GM18861 (cell line): ENCODE measurements at regions not wholly inside any gene's neighbourhood (a gene's known extent, or its start where the extent isn't known, plus 50 kb on each side); places are given as distances from the start of the nearest gene placed in this dataset.

Source experiments
- ATAC-seq: cut with Tn5 transposase; IDR thresholded peaks from one replicate; pipeline ENCODE4 v1.9.1; 2021; ENCODE audit not compliant: unreplicated experiment

GRCh38 chr10:63735305-63735704 is 214.1 kb downstream of the REEP3 start:
- no peak for ATAC-seq

- ATAC-seq: no peak
Observed at GRCh38 chr10:63738410-63738809, 217.2 kb downstream of the REEP3 start.

GRCh38 chr10:63744060-63744941 is 223.1 kb downstream of the REEP3 start:
- no peak for ATAC-seq

DNA sequence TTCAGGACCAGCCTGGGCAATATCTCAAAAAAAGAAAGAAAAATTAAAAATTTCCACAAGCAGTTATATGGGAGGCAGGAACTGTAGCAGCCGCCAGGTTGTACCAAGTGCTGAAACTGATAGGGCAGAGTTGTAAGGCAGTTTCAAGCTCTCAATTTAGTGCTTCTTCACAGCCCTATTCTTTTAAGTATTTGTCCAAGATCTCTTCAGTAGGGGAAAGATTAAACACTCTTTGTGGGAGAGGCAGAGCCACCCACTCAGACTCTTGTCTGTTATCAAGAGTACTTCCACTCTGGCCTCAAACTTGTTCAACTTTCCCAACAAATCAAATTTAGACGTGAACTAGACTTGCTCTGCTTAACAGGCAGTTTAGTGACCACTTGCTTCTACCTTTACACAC is 228.7 kb downstream of the REEP3 start:
- no peak for ATAC-seq

DNA sequence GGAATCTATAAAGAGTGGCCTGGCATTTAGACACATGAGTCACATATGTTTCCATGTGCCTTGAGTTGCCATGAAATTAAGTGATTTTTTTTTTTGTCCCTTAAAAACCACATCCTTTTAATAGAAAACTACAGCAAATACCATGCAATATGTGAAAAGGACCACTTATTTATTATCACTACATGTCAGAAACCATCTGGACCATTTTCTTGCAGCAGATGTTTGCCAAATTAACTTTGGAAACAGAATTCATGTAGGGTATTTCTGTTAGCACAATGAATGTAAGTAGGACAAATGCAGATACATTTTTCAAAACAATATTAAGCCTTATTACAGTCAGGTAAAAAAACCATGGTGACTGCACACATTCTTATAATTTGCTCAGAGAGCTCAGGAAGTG is 230.6 kb downstream of the REEP3 start:
- no peak for ATAC-seq

DNA sequence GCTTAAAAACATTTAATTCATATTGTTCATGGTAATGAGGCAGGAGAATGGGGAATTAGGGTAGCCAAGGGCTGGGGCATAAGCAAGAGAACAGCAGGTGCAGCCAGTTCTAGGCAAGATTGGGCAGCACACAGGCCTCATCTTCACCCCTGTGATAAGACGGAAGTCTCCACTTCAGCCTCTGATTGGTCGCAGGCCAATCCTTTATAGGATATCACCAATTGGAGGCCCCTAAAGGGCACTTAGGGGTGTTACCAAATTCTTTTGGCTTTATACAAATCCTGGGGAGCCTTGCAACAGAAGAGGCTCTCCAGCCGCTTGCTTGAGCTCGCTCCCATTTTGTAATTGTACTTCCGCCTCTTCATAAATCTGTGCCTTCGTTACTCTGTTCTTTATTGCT is 231.1 kb downstream of the REEP3 start:
- no peak for ATAC-seq

GRCh38 chr10:63753808-63754207 is 232.6 kb downstream of the REEP3 start:
- no peak for ATAC-seq

- ATAC-seq: no peak
Observed at GRCh38 chr10:63755441-63755840, 234.2 kb downstream of the REEP3 start.

DNA sequence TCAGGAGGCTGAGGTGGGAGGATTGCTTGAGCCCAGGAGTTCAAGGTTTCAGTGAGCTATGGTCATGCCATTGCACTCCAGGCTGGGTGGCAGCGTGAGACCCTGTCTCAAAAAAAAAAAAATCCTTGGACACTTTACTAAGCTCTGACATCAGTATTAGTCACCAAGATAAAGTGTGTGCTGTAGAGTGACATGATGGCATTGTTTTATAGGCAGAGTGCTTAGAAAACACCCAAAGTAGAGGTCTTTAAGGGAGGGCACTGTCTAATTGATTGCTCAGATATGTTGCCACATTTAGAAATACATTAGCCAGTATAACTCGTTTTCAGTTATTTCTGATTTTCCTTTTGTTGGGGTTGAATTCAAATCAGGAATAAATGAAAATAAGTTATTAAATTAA is 235.9 kb downstream of the REEP3 start:
- ATAC-seq: no peak

- no peak for ATAC-seq
Observed at GRCh38 chr10:63758080-63758479, 236.9 kb downstream of the REEP3 start.

GRCh38 chr10:63759335-63759734 is 238.1 kb downstream of the REEP3 start:
- no peak for ATAC-seq

DNA sequence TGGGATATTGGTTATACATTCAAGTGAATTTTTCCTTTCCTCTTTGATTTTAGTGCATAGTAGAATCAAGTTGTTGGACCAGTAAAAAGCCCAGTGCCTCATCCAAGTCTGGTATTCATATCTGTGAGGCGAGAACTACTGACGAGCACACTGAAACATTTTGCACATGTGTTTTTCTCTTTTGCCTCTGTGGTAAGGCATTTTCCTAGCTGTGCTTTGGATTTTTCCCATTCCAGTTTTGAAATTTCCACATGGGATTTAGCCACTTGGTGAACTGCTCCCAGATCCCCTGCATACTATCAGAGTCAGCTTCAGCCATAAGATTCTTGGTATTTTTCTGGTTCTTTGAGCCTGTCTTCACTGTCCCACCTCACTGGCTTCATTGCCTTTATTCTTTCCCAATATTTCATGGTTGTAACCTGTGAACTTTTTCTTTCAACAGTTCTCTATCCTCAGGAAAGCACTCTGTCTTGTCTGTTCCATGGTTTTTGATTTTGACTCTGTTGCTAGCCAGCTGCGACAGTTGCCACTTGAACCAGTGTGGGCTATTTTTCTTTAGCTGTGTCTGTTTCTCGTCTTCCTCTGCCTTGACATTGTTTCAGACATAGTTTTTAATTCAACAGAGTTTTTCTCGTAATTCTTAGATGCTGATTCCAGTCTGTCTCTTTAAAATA is 239.0 kb downstream of the REEP3 start:
- no peak for ATAC-seq

DNA sequence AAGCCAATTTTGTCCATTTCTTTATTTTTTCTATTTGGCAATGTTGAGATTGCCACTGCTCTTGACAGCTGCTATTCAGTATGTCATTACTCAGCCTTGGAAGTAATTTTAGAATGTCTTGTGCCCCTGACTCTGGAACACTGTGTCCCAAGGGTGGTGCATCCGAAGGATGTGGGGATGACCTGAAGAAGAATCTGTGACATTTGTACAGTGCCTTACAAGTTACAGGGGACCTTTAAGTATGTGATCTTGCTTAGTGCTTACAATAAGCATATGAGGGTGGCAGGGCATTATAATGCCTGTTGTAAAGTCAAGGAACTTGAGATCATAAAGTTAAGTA is 239.5 kb downstream of the REEP3 start:
- no peak for ATAC-seq

DNA sequence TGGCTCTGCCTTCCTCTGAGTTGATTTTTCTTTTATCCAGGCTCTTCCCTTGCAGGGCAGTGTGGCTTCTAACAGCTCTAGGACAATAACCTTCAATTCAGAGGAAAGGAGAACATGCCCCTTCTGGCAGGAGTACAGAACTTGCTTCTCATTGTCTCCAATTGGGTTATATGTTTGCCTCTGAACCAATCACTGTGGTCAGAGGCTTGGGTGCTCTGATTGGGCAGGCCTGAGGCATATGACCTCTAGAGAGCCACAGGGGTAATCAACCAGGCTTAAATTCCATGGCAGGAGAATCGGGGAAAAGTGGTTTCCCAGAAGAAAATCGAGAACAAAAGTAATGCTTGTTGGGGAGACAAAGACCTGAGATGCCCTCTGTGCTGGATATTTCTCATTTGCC is 240.0 kb downstream of the REEP3 start:
- no peak for ATAC-seq

GRCh38 chr10:63763744-63764143 is 242.5 kb downstream of the REEP3 start:
- ATAC-seq: no peak

DNA sequence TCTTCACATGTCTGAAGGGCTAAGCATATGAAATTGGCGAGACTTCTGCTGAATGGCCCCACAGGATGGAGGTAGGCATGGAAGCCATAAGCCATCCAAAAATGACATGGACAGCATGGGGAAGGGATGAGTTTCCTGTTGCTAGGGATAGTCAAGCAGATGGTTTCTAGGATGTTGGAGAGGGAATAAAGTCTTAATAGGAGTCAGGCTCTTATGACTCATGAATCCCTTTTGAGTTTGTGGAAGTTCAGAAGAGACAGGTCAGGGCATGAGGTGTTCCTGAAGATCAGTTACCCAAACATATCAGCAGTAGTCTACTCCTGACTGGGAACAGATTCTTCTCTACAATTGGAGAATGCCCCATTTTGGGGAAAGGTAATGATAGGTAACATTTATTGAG is 243.9 kb downstream of the REEP3 start:
- ATAC-seq: no peak

DNA sequence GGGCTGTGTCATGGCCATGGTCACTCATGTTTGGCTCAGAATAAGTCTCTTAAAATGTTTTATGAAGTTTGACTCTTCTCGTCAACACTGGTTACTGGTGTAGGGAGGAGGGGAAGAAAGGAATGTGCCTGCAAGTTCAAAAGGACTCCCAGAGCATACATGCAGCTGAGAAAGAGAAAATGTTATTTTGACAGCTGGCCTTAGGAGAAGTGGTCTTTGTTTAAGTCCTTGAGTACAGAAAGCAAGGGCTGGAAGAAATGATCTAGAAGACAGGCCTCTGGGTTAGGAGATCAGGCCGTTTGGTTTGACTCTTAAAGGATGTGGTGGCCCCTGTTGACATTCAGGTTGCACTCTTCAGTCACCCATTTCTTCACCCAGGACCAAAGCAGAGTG is 245.5 kb downstream of the REEP3 start:
- no peak for ATAC-seq

- ATAC-seq: no peak
Observed at GRCh38 chr10:63767138-63767801, 246.1 kb downstream of the REEP3 start.

GRCh38 chr10:63769367-63769766 is 248.2 kb downstream of the REEP3 start:
- ATAC-seq: no peak

GRCh38 chr10:63770523-63770922 is 249.3 kb downstream of the REEP3 start:
- no peak for ATAC-seq

DNA sequence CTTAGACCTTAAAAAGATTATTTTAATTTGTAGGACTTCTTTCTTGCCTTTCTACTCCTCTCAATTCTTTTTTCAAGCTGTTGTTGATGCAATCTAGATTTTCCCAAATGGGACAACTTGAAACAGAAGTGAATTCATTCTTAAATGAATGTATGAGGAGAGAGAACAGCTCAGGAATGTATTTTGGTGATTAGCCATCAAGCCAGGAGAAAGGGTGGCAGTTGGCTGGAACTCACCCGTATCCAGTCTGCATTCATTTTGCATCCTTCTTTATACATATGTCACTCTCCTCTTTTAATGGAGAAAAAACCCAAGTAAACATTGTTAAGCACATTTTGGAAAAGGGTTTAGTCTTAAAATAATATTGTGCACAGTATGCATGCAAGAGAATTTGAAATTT is 251.3 kb downstream of the REEP3 start:
- ATAC-seq: no peak

DNA sequence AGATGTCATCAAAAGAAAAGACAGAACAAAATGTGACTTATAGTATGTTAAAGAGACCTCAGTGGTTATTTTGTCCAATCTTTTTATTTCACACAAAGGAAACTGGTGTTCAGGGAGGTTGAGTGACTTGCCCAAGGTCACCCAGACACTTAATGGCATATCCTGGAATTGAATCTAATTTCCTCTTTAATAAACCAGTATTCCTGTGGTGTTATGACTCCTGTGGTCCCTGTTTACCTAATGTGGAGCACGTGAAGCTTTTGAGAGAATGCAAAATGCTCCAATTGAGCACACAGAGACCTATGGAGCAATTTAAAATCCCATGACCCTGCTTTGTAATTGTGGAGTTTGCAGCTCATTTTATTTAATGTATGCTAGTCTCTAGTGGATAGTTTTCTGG is 251.9 kb downstream of the REEP3 start:
- no peak for ATAC-seq
